ENCODE measurements at regions not wholly inside any gene's neighbourhood (a gene's known extent, or its start where the extent isn't known, plus 50 kb on each side); places are given as distances from the start of the nearest gene placed in this dataset.
A peak's percentile ranks its signal among the peaks of the same experiment; 100 is the strongest.

DNA sequence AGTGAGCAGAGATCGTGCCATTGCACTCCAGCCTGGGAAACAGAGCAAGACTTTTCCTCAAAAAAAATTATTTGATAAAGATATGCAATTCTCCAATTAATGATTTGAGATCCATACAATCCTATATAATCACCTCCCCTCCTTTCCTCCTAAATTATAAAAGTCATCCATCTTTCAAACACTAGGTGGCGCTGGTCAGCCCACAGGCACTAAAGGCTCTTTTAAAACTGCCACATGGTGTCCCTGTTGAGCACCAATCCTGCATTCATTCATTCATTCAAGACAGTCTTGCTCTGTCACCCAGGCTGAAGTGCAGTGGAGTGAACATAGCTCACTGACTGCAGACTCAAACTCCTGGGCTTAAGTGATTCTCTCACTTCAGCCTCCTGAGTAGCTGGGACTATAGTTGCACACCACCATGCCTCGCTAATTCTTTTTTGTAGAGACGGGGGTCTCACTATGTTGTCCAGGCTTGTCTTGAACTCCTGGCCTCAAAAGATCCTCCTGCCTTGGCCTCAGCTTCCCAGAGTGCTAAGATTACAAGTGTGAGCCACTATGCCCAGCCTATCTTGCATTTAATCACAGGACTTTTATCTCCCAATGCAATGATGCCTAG lies 58.7 kb upstream of the SLC2A12 start:
- peak; percentile 77 for ATAC-seq
- ChIA-PET CTCF (interaction anchor here (0.8 to 5.2 kb wide), 10 partner anchors 9 to 829 kb away, joined by 3 to 40 read pairs (median 6); no protein-coding TSS in a partner anchor), RAD21 (ENCODE audit: unreplicated experiment) (interaction anchor here (0.6 to 1.1 kb wide), 2 partner anchors 187 to 1028 kb away, joined by 3 to 5 read pairs; no protein-coding TSS in a partner anchor), SMC1A (ENCODE audit: uncharacterized antibody, unreplicated experiment) (interaction anchor here (1.4 to 1.7 kb wide), 2 partner anchors 9 to 13 kb away, joined by 3 to 6 read pairs; no protein-coding TSS in a partner anchor), POLR2A (no interaction called here)
- no peak overlapping the region for H3K4me2 ChIP-seq (ENCODE audit: control insufficient read depth, insufficient read depth)
- no peak overlapping the region for H3K9ac ChIP-seq (ENCODE audit: control insufficient read depth, insufficient read depth, low read length)
- no peaks in the 10 kb centered on the region for H3K4me1 ChIP-seq (ENCODE audit: control insufficient read depth, insufficient read depth, low read length)
- in situ Hi-C loops (cut with MboI), result no loop called here
- WGBS (ENCODE audit: insufficient coverage, insufficient replicate concordance, low lambda C conversion rate, missing lambda C conversion rate), result 46% methylated on average over 4 of the region's 4 CpGs
- H3K79me2 ChIP-seq (ENCODE audit: control insufficient read depth, insufficient read depth, low read length), result no peaks in the 10 kb centered on the region
- TF ChIP-seq YY1 (IDR thresholded peaks at IDR 0.05; ENCODE audit: low read depth, low read length) (0 out of 2 replicates have a peak, but pooled peaks have one; percentile 49), ZNF24 (IDR thresholded peaks at IDR 0.05) (peak; percentile 100), MEF2A (IDR thresholded peaks at IDR 0.05; ENCODE audit: insufficient read depth, low read depth, low read length) (no peak), MYB (IDR thresholded peaks at IDR 0.05; ENCODE audit: borderline replicate concordance, low read depth, low read length) (no peak), SMC3 (IDR thresholded peaks at IDR 0.05; ENCODE audit: borderline replicate concordance, low read length) (peak; percentile 58; the same call in 1 of the 2 replicates), RAD21 (IDR thresholded peaks at IDR 0.05; ENCODE audit: insufficient read depth, low read depth, low read length) (peak; percentile 35; the same call in 1 of the 2 replicates), SMARCA5 (IDR thresholded peaks at IDR 0.05) (peak; percentile 51; the same call in 1 of the 2 replicates)
- TF ChIP-seq, protein P1, sequence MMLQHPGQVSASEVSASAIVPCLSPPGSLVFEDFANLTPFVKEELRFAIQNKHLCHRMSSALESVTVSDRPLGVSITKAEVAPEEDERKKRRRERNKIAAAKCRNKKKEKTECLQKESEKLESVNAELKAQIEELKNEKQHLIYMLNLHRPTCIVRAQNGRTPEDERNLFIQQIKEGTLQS (IDR thresholded peaks at IDR 0.05; ENCODE audit: borderline replicate concordance, extremely low read depth, low read depth, low read length), result 0 out of 2 replicates have a peak, but pooled peaks have one; percentile 17
- TF ChIP-seq, protein P2, sequence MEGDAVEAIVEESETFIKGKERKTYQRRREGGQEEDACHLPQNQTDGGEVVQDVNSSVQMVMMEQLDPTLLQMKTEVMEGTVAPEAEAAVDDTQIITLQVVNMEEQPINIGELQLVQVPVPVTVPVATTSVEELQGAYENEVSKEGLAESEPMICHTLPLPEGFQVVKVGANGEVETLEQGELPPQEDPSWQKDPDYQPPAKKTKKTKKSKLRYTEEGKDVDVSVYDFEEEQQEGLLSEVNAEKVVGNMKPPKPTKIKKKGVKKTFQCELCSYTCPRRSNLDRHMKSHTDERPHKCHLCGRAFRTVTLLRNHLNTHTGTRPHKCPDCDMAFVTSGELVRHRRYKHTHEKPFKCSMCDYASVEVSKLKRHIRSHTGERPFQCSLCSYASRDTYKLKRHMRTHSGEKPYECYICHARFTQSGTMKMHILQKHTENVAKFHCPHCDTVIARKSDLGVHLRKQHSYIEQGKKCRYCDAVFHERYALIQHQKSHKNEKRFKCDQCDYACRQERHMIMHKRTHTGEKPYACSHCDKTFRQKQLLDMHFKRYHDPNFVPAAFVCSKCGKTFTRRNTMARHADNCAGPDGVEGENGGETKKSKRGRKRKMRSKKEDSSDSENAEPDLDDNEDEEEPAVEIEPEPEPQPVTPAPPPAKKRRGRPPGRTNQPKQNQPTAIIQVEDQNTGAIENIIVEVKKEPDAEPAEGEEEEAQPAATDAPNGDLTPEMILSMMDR (IDR thresholded peaks at IDR 0.05 in 2 of 3, conservative IDR thresholded peaks at IDR 0.05 in 1 of 3; ENCODE audit: control insufficient read depth in 2 of 3, extremely low read depth in 1 of 3, insufficient read depth in 1 of 3, low read depth in 3 of 3, low read length in 3 of 3), result peak; percentile 81 to 91 (median 82)
- H3K27me3 ChIP-seq (replicated peaks in 1 of 2; ENCODE audit: control insufficient read depth in 2 of 2, insufficient read depth in 2 of 2, low read length in 1 of 2), result no peaks in the 10 kb centered on the region; a peak in 2 of 4 replicates
- H3K36me3 ChIP-seq (ENCODE audit: control insufficient read depth in 2 of 2, insufficient read depth in 2 of 2, low read length in 1 of 2), result no peaks in the 10 kb centered on the region
- peak; percentile 90 for FAIRE-seq
- no peaks in the 10 kb centered on the region for H4K20me1 ChIP-seq (ENCODE audit: control insufficient read depth, insufficient read depth)
- H3K9me3 ChIP-seq (replicated peaks; ENCODE audit: control insufficient read depth, insufficient read depth, low read length), result no peaks in the 10 kb centered on the region
- intact Hi-C loops (cut with micrococcal nuclease; ENCODE audit: unreplicated experiment), result no loop called here
- H3K27ac ChIP-seq (ENCODE audit: control insufficient read depth, insufficient read depth), result no peak overlapping the region
- DNase-seq (ENCODE audit: low read depth, low spot score), result no peak
- BruUV-seq (replicated peaks), result no TSS peak
- H2AFZ ChIP-seq (ENCODE audit: control insufficient read depth, low read depth, low read length), result no peak overlapping the region
- no peak overlapping the region for H3K4me3 ChIP-seq

Measured in GM12878 (cell line).